Activated naive CD4-positive, alpha-beta T cell treated with anti-CD3 and anti-CD28 coated beads, Interleukin-2, amount 50 U/mL, for 16 hours (primary cell): ENCODE measurements at regions not wholly inside any gene's neighbourhood (a gene's known extent, or its start where the extent isn't known, plus 50 kb on each side); places are given as distances from the start of the nearest gene placed in this dataset.
"Not testable (repeated sequence)": the region's sequence is repeated elsewhere in the genome, so short reads cannot be mapped to it uniquely, and the experiment has no call there.

Experiments
- DNase-seq: peaks from one replicate; pipeline ENCODE4 v3.0.0-alpha.2; 2020

DNA sequence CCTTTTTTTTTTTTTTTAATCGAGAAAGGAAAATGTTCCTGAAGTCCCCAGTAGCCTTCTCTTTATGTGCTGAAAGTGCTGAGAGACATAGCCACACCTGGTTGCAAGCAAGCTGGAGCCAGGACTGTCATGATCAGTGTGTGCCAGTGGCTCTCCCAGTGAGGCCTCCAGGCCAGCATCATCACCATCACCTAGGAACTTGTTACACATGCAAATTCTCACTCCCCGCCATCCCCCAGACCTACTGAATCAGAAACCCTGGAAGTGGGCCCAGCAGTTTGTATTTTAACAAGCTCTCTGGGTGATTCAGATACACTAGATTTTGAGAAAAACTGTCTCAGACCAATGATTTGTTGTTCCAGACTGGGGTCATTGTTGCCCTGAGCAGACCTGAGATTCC lies 181.9 kb upstream of the GLRA1 start:
- no peak for DNase-seq

DNA sequence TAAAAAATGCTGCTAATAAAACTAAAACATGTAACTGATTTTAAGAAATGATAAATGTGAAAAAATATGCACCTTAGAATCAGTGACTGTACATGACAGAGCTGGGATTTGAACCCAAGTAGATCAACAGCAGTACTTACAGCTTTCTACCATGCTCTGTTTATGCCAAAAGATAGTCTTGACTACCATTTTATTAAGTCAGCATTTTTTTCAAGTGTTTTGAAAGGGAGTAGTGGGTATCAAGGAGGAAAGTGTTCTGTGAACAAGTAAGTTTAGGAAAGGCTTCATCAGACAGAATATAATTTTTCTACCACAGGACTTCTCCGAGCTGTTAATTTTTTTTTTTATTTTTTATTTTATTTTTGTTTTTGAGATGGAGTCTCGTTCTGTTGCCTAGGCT lies 180.4 kb upstream of the GLRA1 start:
- no peak for DNase-seq

GRCh38 chr5:152104211-152104610 lies 179.6 kb upstream of the GLRA1 start:
- DNase-seq = no peak

DNA sequence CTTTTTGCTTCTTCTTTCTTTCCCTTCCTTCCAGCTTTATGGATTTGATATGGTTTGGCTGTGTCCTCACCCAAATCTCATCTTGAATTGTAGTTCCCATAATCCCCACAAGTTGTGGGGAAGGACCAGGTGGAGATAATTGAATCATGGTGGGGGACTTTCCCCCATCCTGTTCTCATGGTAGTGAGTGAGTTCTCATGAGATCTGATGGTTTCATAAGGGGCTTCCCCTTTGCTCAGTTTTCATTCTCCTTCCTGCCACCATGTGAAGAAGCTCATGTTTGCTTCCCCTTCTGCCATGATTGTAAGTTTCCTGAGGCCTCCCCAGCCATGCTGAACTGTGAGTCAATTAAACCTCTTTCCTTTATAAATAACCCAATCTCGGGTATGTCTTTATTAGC lies 178.3 kb upstream of the GLRA1 start:
- not testable (repeated sequence) for DNase-seq

GRCh38 chr5:152102057-152102456 lies 177.4 kb upstream of the GLRA1 start:
- no peak for DNase-seq

DNA sequence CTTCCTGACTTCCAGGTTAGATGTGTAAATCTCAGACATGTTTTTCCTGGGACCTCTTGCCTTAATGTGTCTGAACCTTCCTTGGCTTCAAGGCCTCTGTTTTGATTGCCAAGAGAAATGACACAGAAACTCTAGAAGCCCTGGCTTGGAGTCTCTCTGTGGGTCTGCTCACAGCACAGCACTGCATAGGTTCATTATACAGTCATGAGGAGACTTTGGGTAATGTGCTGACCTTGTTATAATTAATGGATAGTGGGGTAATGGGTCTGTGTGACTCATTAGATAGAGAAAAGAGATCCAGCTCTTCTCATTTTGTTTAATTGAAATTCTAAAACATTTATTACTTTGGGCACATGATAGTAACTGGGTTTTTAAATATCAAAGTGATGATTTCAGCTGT lies 175.8 kb upstream of the GLRA1 start:
- no peak for DNase-seq

- no peak for DNase-seq
Measured at GRCh38 chr5:152097128-152097527, 172.5 kb upstream of the GLRA1 start.

DNA sequence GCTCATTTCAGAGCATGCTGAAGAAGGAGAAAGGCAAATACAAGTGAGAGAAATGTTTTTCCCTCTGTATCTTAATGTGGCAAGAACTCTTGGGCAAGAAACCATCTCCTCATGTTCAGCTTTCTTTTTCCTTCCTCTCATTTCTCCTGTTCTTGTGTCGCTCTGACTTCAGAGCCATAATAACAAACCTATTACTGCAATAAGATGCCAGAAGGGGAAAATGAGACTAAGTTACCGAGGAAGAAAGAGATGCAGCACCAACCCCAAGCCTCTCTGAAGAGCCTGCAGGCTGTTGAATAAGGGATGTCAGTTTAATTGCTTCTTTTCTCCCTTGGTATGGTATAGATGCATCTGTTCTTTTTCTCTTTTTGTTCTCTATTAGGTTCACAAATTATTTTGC lies 170.1 kb upstream of the GLRA1 start:
- no peak for DNase-seq

DNA sequence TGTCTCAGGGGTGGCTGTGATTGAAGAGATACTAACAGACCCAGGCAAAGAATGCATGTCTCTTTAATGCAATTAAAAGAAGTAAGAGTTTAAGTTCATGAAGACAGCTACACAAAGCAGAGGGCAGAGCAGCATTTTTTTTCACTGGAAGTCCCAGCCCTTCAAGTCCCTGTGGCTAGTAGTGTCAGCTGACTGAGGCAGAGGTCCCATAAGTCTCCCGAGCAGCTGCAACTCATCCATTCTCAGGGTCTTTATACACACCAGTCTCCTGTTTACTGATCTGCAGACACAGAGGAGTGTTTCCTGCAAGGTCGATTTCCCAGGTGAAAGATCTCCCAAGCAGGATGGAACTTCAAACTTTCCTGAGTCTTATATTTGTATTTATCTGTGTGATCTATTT lies 169.4 kb upstream of the GLRA1 start:
- DNase-seq = no peak

- no peak for DNase-seq
Measured at GRCh38 chr5:152092580-152092979, 167.9 kb upstream of the GLRA1 start.

DNA sequence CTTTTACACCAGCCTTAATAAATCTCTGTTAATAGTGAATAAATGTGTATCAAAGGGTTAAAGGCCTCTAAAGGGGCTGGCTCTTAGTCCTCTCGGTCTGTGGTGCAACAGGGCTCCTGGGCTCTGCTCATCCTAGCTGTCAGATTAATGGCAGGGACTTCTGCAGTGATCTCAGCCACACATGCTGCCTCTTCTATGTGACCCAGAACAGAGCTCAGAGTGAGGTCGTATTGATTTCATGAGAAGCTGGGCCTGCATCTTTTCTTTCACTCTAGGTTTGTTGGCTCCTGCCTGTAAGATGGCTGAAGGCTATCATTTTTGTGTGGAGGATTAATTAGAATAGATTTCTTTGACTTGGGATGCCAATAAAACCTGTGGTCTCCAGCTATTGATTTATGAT lies 165.0 kb upstream of the GLRA1 start:
- no peak for DNase-seq

- no peak for DNase-seq
Measured at GRCh38 chr5:152086668-152087067, 162.0 kb upstream of the GLRA1 start.

- no peak for DNase-seq
Measured at GRCh38 chr5:152084476-152084875, 159.8 kb upstream of the GLRA1 start.

DNA sequence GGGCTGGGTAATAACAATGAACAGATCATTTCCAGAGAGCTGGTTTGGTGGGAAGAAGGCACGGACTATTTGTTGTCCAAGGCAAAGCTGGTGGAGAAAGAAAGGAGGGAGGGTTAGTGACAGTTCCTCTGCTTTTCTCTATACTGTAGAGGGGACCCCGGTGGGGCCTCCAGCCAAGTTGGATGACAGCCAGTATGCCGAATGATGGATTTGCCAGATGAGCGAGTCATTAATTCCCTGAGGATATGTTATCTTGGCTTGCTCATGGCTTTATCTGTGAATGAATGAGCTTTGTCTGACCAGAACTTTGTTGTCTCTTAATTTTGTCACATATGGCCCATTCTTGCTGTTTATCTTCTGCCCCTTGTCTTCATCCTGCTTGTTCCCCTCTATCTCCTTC lies 158.6 kb upstream of the GLRA1 start:
- no peak for DNase-seq

DNA sequence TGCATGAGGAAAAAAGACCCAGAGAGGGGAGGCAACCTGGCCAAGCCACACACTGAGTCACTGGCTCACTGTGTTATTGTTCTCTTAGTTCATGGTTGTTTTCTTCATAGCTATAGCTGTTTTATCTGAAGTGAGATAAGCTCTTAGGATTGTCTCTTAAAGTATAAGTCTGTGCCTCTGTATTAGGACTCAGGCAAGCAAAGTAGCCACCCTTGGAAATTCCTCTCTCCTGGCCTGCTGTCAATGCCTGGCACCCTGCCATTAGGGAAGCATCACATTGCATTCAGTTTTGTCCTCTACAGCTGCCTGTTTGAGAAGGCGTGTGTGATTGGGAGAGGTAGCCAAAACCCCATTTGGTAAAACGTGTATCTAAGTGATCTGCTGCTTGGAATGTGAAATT lies 147.4 kb upstream of the GLRA1 start:
- DNase-seq = no peak

- no peak for DNase-seq
Measured at GRCh38 chr5:152070591-152070990, 145.9 kb upstream of the GLRA1 start.

- no peak for DNase-seq
Measured at GRCh38 chr5:152066784-152067183, 142.1 kb upstream of the GLRA1 start.

DNA sequence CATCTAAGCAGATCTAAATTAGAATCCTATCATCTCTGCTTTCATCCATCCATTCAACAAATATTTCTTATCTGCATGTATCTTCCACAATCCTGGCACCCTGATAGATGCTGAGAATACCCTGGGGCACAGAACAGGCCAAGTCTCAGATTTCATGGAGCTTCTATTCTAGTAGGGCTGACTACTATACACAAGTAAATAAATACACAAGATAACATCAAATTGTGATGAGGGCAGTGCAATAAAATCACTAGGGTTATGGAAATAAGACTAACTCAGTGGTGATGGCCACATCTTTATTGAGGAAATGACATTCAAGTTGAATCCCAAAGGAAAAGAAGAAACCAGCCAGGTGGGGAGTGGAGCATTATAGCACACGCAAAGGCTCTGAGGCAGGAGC lies 138.4 kb upstream of the GLRA1 start:
- DNase-seq = no peak

GRCh38 chr5:152061095-152061494 lies 136.4 kb upstream of the GLRA1 start:
- DNase-seq = no peak

DNA sequence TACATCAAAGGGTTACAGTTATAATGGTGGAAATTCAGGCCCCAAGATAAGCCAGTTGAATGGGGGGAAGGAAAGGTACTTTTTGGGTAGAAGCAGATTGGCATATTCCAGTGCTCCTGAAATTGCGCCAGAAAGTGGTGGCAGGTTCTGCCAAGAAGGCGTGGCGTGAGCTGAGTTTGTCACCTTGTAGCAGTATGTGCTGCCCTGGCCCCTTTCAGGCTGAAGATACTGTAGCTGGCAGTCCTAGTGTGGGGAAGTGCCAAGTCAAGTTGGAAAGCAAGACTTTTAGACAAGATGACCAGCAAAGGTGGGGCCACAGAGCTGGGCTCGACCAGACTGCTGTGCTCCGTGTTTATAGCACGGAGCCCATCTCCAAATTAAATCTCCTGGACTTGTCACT lies 133.6 kb upstream of the GLRA1 start:
- DNase-seq = no peak

DNA sequence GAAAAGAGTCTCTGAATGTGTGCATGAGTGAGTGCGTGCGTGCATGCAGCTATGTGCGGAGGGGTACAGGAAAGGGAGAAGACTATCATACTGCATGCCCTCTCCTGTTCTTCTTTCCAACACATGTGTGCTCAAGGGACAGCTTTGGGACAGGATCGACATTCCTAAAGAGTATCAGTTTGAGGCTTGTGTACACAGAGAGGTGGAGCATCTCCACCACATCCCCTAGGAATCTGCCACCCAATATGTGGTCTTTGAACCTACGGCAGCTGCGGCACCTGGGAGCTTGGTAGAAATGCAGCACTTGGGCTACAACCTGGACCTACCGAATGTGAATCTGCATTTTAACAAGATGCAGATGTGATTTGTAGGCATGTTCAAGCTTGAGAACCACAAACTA lies 132.3 kb upstream of the GLRA1 start:
- no peak for DNase-seq

DNA sequence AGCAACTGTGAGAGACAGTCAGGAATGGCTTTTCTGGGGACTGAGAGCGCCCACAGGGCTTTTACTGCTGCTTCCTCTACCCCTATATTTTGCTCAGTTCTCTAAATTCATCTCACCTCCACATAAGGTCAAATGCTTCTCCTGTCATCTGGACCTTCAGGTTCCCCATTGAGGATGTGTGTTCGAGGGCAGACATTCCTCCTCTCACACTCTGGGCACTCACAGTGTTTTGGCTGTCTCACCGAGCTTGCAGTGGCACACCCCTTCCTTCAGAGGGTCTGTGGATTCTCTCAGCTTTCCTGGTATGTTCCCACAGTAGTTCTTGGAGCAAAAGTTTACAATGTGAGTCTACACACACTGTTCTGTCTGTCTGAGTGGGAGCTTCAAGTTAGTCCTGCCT lies 127.8 kb upstream of the GLRA1 start:
- no peak for DNase-seq

GRCh38 chr5:152051499-152052454 lies 127.1 kb upstream of the GLRA1 start:
- no peak for DNase-seq

DNA sequence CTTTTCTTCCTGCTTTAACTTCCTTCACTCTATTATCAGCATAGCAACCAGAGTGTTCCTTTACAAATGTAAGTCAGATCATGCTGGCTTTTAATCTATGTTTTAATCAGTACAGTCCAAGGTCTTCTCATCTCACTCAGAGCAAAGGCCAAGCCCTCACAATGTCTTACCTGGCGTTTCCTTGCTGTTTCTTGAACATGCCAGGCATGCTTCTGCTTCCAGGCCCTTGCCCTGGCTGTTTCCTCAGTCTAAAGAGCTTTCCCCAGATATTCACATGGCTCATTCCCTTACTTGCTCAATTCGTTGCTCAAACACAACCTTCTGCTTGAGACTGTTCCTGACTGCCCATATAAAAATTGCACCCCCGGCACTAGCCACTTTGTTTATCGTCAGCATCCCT lies 121.7 kb upstream of the GLRA1 start:
- DNase-seq = no peak

- DNase-seq = not testable (repeated sequence)
Measured at GRCh38 chr5:152038856-152039255, 114.2 kb upstream of the GLRA1 start.
